ENCODE measurements at regions not wholly inside any gene's neighbourhood (a gene's known extent, or its start where the extent isn't known, plus 50 kb on each side); places are given as distances from the start of the nearest gene placed in this dataset.

DNA sequence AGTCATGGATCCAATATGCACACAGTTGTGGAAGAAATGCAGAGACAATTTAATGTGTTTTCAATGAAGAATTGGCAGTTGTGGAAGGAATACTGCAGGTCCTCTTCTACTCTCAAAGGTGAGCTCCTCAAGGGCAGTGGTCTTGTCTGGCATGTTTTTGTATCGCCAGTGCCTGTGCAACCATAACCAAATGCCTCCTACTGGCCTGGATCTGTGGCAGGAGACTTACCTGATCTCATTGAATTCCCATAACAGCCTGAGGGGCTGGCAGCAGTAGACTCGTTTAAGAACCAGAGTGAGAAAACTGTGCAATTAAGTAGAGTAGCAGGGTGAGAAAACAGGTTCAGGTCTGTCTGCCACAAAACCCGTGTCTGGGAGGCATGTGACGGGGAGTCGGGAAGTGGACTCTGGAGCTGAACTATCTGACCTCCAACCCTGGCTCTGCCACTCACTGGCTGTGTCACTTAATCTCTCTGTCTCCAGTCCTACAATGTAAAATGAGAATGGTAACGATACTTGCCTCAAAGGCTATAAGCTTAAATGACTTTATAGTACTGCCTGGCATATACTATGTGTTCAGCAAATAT, 268.2 kb upstream of the SSTR1 start:
- TF ChIP-seq YY1 (tag by site-specific recombination; IDR thresholded peaks at IDR 0.05): no peak
- TF ChIP-seq, protein P1, sequence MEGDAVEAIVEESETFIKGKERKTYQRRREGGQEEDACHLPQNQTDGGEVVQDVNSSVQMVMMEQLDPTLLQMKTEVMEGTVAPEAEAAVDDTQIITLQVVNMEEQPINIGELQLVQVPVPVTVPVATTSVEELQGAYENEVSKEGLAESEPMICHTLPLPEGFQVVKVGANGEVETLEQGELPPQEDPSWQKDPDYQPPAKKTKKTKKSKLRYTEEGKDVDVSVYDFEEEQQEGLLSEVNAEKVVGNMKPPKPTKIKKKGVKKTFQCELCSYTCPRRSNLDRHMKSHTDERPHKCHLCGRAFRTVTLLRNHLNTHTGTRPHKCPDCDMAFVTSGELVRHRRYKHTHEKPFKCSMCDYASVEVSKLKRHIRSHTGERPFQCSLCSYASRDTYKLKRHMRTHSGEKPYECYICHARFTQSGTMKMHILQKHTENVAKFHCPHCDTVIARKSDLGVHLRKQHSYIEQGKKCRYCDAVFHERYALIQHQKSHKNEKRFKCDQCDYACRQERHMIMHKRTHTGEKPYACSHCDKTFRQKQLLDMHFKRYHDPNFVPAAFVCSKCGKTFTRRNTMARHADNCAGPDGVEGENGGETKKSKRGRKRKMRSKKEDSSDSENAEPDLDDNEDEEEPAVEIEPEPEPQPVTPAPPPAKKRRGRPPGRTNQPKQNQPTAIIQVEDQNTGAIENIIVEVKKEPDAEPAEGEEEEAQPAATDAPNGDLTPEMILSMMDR (tag by site-specific recombination; IDR thresholded peaks at IDR 0.05): no peak
- no peak for TF ChIP-seq ZNF707 (tag by site-specific recombination; IDR thresholded peaks at IDR 0.05)
- TF ChIP-seq ZNF76 (tag by site-specific recombination; IDR thresholded peaks at IDR 0.05; ENCODE audit: borderline replicate concordance, low read depth): no peak
- no peak for TF ChIP-seq ZNF837 (tag by site-specific recombination; IDR thresholded peaks at IDR 0.05)
- TF ChIP-seq, protein P2, sequence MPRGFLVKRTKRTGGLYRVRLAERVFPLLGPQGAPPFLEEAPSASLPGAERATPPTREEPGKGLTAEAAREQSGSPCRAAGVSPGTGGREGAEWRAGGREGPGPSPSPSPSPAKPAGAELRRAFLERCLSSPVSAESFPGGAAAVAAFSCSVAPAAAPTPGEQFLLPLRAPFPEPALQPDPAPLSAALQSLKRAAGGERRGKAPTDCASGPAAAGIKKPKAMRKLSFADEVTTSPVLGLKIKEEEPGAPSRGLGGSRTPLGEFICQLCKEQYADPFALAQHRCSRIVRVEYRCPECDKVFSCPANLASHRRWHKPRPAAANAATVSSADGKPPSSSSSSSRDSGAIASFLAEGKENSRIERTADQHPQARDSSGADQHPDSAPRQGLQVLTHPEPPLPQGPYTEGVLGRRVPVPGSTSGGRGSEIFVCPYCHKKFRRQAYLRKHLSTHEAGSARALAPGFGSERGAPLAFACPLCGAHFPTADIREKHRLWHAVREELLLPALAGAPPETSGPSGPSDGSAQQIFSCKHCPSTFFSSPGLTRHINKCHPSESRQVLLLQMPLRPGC (tag by site-specific recombination; IDR thresholded peaks at IDR 0.05): no peak
- no peak for TF ChIP-seq ZBTB1 (tag by site-specific recombination; IDR thresholded peaks at IDR 0.05)
- TF ChIP-seq KLF7 (tag by site-specific recombination; IDR thresholded peaks at IDR 0.05; ENCODE audit: borderline replicate concordance): no peak
- TF ChIP-seq ZNF768 (tag by site-specific recombination; IDR thresholded peaks at IDR 0.05): no peak
- TF ChIP-seq ZNF23 (tag by site-specific recombination; IDR thresholded peaks at IDR 0.05; ENCODE audit: borderline replicate concordance): no peak
- TF ChIP-seq ZNF121 (tag by site-specific recombination; IDR thresholded peaks at IDR 0.05): no peak
- TF ChIP-seq SETDB1 (IDR thresholded peaks at IDR 0.05; ENCODE audit: insufficient read length, low read length): no peak
- no peak for TF ChIP-seq ZNF394 (tag by site-specific recombination; IDR thresholded peaks at IDR 0.05; ENCODE audit: borderline replicate concordance)
